Psoas muscle (tissue), 7 donors: ENCODE measurements at regions not wholly inside any gene's neighbourhood (a gene's known extent, or its start where the extent isn't known, plus 50 kb on each side); places are given as distances from the start of the nearest gene placed in this dataset.

Experiments
- ATAC-seq, 4 donors: fragments of 200-7000 bp; cut with Tn5 transposase; one replicate each; pipeline ENCODE4 v1.9.1; 2020; ENCODE audit warnings: moderate library complexity in 3 of 4, mild to moderate bottlenecking in 2 of 4
- DNase-seq, 2 donors: peaks; one replicate each; pipeline ENCODE4 v3.0.0-alpha.2; 2020
- H3K27ac ChIP-seq: fragments of 200-600 bp; one replicate; pipeline ENCODE4 v1.8.0; 2022
- H3K27me3 ChIP-seq, 3 donors: fragments of 200-600 bp in 1 of 3; one replicate each; pipeline versions ENCODE4 v1.6.1 to v1.8.0; 2013 to 2022; ENCODE audit warnings: low read length in 2 of 3, mild to moderate bottlenecking in 2 of 3, moderate library complexity in 1 of 3; ENCODE audit not compliant: insufficient read depth in 3 of 3
- H3K36me3 ChIP-seq, 2 donors: fragments of 200-600 bp in 1 of 2; one replicate each; pipeline versions ENCODE4 v1.6.1 to v1.8.0; 2013 to 2022; ENCODE audit warnings: low read depth in 1 of 2, mild to moderate bottlenecking in 1 of 2, moderate library complexity in 1 of 2; ENCODE audit not compliant: insufficient read depth in 1 of 2
- H3K4me1 ChIP-seq: fragments of 200-600 bp; one replicate; pipeline ENCODE4 v1.8.0; 2022
- H3K4me3 ChIP-seq: fragments of 200-600 bp; one replicate; pipeline ENCODE4 v1.8.0; 2022; ENCODE audit warnings: mild to moderate bottlenecking
- H3K9me3 ChIP-seq: fragments of 200-600 bp; one replicate; pipeline ENCODE4 v1.8.0; 2022
- CTCF ChIP-seq: fragments of 200-600 bp; IDR thresholded peaks from one replicate; pipeline ENCODE4 v1.8.0; 2022; ENCODE audit warnings: antibody characterized with exemption
- WGBS, 3 donors: extraction: QIAGEN DNeasy Blood & Tissue Kit; methylation state at CpG; one replicate each; pipeline versions ENCODE4 v1.1.6 to v1.1.7; 2013; 5-methylcytosine and 5-hydroxymethylcytosine counted together
- intact Hi-C, 2 donors: fragments of 100-400 bp; cut with DNase I; formaldehyde crosslinking; loops; one replicate each; pipeline versions ENCODE4 v1.11.0 to v1.14.2; 2022
- donor health status: healthy with polysubstance abuse.
- donor health status: DM: no; HTN: no; CAD: no; lungs with moderate emphysema.
- donor health status: Bipolar disorder and iron deficiency.
- donor health status: healthy.
- donor health status: DM: yes; HTN: yes; CAD: no.
- donor health status: DM: no; HTN: no; CAD: no.
- donor health status: DM: yes; HTN: yes; CAD: no.

GRCh38 chr15:77688266-77688665 is 55.6 kb upstream of the LINGO1 start:
- DNase-seq (peak in 1 of 2 donors; percentile 31), ATAC-seq (no peak)
- Histone ChIP-seq H3K9me3 (no peaks in the 10 kb centered on the region), H3K4me3 (no peak overlapping the region), H3K36me3 (no peaks in the 10 kb centered on the region), H3K4me1 (no peaks in the 10 kb centered on the region), H3K27ac (no peak overlapping the region), H3K27me3 (peaks cover 0 to 24% (median 11%) of the 10 kb centered on the region in 3 donors)
- TF ChIP-seq CTCF = no peak
- whole genome bisulfite sequencing, 3 donors = 63 to 72% (median 66%) methylated on average over 8 of the region's 8 CpGs
- intact Hi-C loops = no loop called here

DNA sequence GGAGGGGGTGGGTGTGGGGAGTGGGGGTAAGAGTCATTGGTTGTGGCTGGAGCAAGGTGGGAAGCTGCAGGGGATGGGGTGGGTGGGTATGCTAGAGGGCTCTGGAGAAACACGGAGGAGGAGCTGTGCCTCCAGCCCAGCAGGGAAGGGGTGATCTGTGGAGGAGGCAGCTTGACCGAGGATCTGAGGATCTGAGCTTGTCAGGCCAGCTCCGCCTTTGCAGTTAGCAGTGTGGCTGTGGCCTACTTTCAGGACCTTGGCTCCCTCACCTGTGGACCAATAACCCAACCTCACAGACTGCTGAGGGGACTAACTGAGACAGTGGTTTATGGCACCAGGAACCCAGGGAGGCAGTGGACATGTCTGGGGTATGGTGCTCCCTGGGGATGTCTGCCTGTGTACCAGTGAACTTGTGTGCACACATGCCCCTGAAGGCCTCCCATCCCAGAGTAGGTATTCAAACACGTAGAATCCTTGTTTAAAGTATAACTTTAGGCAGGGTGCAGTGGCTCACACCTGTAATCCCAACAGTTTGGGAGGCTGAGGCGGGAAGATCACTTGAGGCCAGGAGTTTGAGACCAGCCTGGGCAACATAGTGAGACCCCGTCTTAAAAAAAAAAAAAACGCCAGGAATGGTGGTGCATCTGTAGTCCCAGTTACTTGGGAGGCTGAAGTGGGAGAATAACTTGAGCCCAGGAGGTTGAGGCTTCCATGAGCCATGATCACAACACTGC is 52.5 kb upstream of the LINGO1 start:
- no peaks in the 10 kb centered on the region for H3K36me3 ChIP-seq
- H3K27ac ChIP-seq = no peak overlapping the region
- no peaks in the 10 kb centered on the region for H3K4me1 ChIP-seq
- no peaks in the 10 kb centered on the region for H3K9me3 ChIP-seq
- WGBS, 3 donors = 78 to 83% (median 80%) methylated on average over 7 of the region's 7 CpGs
- peaks cover 0 to 9% (median 5%) of the 10 kb centered on the region in 3 donors for H3K27me3 ChIP-seq
- no peak for TF ChIP-seq CTCF
- intact Hi-C loops = no loop called here
- no peak for DNase-seq
- H3K4me3 ChIP-seq = no peak overlapping the region
- no peak for ATAC-seq

DNA sequence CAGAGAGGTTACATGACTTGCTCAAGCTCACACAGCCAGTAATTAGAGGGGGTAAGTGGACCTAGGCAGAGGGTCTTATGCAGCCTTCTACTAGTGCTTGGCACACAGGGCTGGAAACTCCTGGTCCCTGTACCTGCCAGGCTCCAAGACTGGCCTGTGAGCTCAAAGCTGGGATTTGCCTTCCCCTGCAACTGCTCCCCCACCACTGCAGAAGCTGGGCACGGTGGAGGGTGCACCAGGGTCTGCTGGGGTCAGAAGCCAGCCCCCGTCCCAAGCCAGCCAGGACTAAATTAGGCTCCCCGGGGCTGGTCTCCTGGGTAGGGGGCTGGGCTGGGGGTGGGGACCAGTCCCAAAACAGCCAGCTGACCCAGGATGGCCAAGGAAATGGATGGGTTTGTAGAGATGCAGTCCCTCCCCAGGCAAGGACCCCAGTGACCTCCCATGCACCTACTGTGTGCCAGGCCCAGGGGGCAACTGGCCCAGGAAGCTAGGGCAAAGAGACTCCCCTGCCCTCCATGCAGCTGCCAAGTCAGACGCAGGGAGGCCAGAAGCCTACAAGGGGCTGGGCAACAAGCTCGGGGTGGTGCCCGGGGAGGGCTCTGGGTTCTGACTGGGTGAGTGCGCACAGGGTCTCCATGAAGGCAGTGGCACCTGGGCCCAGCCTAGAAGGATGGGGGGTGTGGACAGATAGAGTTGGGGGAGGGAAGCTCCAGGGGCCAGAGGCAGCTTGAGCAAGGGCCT is 51.8 kb upstream of the LINGO1 start:
- WGBS, 3 donors = 72 to 78% (median 76%) methylated on average over 7 of the region's 7 CpGs
- Histone ChIP-seq H3K27me3 (peaks cover 0 to 14% (median 5%) of the 10 kb centered on the region in 3 donors), H3K4me1 (no peaks in the 10 kb centered on the region), H3K27ac (no peak overlapping the region), H3K4me3 (no peak overlapping the region), H3K36me3 (no peaks in the 10 kb centered on the region), H3K9me3 (no peaks in the 10 kb centered on the region)
- ATAC-seq = no peak
- intact Hi-C loops = no loop called here
- no peak for TF ChIP-seq CTCF
- no peak for DNase-seq

GRCh38 chr15:77682564-77682963 is 49.9 kb upstream of the LINGO1 start:
- 27 to 38% (median 33%) methylated on average over 9 of the region's 9 CpGs for whole genome bisulfite sequencing, 3 donors
- intact Hi-C loops = no loop called here
- DNase-seq (no peak), ATAC-seq (no peak)
- H3K4me3 ChIP-seq = no peak overlapping the region
- H3K27me3 ChIP-seq = peaks cover 0 to 14% (median 5%) of the 10 kb centered on the region in 3 donors
- H3K36me3 ChIP-seq = no peaks in the 10 kb centered on the region
- no peak overlapping the region for H3K27ac ChIP-seq
- H3K9me3 ChIP-seq = no peaks in the 10 kb centered on the region
- TF ChIP-seq CTCF = no peak
- no peaks in the 10 kb centered on the region for H3K4me1 ChIP-seq
